Astrocyte of the hippocampus (primary cell): ENCODE measurements at regions not wholly inside any gene's neighbourhood (a gene's known extent, or its start where the extent isn't known, plus 50 kb on each side); places are given as distances from the start of the nearest gene placed in this dataset.
A peak's percentile ranks its signal among the peaks of the same experiment; 100 is the strongest.
"Not testable (repeated sequence)": the region's sequence is repeated elsewhere in the genome, so short reads cannot be mapped to it uniquely, and the experiment has no call there.

ENCODE experiments used
- DNase-seq: peaks from one replicate; pipeline ENCODE4 v3.0.0; 2011; ENCODE audit warnings: low read depth, low spot score

DNA sequence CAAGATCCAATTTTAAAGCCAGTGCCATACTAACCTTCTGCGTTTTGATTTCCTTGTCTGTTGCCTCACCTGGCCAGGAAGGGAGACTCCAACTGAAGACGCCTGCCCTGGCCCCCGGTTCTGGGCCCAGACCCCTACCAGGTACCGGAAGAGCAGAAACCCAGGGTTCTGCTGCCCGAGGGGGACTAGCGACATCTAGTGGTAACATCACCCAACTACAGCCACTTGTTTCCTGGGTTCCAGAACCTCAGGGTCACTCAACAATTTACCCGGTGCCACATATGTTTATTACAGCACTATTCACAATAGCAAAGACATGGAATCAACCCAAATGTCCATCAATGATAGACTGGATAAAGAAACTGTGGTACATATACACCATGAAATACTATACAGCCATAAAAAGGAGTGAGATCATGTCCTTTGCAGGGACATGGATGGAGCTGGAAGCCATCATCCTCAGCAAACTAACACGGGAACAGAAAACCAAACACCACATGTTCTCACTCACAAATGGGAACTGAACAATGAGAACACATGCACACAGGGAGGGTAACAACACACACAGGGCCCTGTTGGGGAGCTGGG, 268.7 kb upstream of the IRX4 start:
- DNase-seq = not testable (repeated sequence)

GRCh38 chr5:2149195-2149539, 266.4 kb upstream of the IRX4 start:
- peak; percentile 33 for DNase-seq

GRCh38 chr5:2148312-2149194, 265.8 kb upstream of the IRX4 start:
- no peak for DNase-seq

GRCh38 chr5:2147504-2148311, 265.0 kb upstream of the IRX4 start:
- DNase-seq = no peak

DNA sequence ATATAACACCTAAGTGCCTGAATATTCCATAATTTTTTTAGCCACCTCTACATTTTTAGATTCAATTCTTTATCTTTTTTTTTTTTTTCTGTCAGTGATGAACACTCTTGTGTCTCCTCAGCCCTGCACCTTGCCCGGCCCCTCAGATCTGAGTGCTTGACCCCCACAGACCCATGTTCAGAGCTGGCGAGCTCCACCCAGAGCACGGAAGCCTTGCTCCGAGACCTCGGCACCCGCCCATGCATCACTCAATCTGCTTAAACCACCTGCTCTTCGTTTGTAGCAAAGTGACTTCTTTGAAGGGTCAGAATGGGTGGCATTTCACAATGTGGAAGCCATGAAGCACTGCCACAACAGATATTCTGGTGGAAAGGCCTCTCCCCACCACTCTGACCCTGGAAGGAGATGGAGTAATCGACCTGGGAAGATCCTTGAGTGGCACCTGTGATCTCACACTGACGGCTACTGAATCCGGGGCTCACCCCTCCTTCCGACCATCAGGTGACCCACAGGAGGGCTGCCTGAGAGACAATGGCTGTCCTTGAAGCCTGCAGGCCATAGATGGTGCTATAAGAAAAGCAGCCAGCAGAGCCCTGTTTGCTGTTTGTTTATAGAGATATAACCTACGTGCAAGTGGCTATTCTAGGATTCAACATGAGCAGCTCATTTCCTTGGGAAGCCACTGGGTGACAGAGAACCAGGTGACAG, 261.1 kb upstream of the IRX4 start:
- DNase-seq = no peak

- no peak for DNase-seq
Observed at GRCh38 chr5:2143088-2143487, 260.4 kb upstream of the IRX4 start.

GRCh38 chr5:2142456-2142954, 259.8 kb upstream of the IRX4 start:
- no peak for DNase-seq

DNA sequence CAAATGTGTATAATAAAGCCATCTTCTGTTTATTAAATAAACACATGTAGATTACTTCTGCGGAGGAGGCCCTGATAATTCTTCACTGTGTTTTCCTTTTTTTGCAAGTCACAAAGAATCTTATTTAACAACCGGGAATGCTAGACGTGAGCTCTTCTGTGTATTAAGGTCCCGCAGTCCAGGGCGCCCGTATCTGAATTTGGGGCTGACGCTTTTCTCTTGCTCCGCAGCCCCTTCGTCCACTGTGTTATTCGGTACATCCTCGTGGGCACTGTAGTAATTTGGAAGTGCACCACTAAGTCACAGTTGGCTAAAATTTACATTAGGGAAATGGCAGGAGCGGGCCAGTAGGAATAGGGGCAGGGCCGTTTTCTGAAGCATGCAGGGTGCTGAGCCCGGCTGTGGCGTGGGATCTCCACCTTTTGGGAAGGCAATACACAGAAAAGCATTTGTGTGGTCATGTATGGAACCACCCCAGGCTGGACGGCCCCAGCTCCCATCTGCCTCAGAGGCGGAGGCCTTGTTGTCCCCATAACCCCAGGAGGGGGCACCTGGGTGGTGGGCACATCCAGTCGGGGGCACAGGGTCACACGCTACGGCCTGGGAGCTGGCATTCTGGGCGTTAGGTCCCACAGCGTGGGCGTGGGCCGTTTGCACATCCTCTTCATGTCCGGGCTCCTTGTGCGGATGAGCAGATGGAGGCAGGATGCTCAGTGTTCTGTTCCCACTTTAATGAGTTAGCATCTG, 258.7 kb upstream of the IRX4 start:
- DNase-seq = no peak

- no peak for DNase-seq
Observed at GRCh38 chr5:2140501-2141175, 257.9 kb upstream of the IRX4 start.

DNA sequence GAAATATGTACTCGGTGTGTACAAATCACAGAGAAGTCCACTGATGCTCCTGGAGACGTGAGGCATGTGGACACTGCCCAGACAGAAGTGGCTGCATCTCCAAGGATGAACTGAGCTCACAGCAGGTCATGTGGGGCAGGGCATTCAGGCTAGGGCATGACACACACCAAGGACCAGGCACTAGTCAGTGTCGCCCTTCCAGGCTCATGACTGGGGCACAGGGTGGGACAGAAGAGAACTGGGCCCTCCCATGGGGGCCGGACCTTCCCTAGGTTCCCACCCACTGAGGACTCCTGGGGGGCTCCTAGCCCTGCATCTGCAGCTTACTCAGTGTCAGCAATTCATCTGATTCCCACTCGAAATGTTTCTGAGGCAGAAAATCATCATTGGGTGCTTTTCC, 256.8 kb upstream of the IRX4 start:
- DNase-seq = no peak

GRCh38 chr5:2138896-2139295, 256.2 kb upstream of the IRX4 start:
- no peak for DNase-seq

GRCh38 chr5:2137444-2138050, 254.8 kb upstream of the IRX4 start:
- DNase-seq = no peak

DNA sequence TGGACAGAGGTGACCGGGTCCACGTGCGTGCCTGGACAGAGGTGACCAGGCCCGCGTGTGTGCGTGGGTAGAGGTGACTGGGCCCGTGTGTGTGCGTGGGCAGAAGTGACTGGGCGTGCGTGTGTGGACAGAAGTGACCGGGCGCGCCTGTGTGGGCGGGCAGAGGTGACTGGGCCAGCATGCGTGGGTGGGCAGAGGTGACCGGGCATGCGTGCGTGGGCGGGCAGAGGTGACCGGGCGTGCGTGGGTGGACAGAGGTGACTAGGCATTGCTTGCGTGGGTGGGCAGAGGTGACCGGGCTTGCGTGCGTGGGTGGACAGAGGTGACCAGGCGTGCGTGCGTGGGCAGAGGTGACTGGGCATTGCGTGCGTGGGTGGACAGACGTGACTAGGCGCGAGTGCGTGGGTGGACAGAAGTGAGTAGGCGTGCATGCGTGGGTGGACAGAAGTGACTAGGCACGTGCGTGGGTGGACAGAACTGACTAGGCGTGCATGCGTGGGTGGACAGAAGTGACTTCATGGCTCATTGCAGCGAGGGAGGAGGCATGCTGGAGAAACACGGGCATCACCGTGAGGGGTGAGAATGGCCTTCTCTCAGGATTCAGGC, 254.1 kb upstream of the IRX4 start:
- no peak for DNase-seq

DNA sequence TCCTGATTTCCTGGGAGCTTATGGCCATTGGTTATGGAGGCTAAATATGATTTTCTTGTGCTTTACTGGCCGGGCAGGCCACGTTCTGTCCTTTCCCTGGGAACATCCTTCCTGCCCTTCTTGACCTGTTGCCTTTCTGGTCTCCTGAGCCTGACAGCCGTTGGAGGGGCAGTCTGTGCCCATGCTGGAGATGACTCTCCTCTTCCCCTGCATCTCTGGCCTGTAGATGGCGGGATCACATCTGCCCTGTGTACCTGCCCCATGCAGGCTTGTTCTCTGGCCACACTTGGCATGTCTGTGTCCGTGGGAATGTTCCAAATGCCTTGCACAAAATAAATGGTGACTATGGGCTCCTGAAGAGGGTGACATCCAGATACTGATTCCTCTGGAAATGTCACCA, 253.1 kb upstream of the IRX4 start:
- DNase-seq = no peak

DNA sequence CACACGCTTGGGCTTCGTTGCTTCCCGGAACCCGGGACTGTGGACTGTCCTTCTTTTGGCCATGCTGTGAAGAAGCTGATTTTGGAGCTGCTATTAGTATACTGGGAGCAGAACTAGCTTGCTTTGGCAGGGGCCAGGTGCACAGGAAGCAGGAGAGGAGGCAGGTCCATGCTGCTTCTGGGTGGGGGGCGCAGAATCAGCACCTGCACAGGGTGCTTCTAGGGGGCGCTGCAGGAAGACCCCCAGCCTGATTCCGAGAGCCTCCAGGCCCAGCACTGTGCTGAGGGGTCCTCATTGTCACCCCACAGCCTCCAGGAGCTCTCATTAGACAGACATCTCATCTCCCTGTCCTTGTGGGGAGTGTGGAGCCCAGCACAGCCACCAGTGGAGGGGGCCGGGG, 252.6 kb upstream of the IRX4 start:
- DNase-seq = no peak

DNA sequence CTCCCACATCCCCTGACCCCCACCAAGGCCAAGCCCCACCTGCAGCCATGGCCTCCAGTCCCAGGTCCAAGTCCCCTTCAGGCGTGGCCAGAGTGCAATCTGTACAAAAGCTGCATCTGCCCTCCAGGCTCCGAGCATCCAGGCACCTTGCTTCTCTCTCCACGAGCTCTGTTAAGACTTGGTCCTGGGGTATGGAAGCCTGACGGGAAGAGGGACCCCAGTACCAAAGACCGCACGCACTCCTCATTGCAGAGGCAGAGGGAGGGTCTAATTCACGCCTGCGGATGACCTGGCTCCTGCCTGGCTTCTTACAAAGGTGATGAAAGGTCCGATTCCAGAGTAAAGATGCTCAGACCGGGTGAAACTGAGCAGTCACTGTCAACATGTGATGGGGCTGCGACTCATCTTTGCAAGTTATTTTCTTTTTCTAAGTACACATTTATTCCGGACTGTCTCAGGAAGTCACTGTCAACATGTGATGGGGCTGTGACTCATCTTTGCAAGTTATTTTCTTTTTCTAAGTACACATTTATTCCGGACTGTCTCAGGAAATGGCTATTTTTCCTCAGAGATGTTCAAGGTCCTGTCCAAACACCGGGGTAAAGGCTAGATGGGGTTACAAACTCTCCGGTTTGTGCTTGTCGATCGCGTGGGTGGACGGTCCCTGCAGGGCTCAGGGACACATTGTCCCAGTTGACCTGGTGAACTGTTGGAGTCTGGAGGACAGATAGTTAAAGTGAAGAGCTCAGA, 252.0 kb upstream of the IRX4 start:
- DNase-seq = no peak

DNA sequence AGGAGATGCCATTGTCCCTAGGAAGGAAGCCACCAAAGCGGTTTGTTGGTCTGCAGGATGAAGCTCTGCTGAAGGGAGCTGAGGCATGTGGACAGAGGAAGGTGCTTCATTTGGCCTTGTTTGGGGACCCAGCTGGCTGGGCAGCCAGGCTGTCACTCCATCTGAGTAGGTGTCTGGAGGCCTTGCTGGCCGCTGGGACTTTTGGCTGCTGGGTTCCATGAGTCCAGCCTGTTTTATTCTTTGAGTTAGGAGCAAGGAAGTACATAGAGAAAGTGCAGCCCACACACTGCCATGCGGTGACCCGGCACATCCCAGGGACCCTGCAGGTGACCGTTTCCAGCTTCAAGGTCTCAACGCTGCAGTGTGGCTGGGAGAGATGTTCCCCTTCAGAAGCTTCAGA, 251.2 kb upstream of the IRX4 start:
- DNase-seq = no peak

- DNase-seq = no peak
Observed at GRCh38 chr5:2133080-2133479, 250.4 kb upstream of the IRX4 start.

DNA sequence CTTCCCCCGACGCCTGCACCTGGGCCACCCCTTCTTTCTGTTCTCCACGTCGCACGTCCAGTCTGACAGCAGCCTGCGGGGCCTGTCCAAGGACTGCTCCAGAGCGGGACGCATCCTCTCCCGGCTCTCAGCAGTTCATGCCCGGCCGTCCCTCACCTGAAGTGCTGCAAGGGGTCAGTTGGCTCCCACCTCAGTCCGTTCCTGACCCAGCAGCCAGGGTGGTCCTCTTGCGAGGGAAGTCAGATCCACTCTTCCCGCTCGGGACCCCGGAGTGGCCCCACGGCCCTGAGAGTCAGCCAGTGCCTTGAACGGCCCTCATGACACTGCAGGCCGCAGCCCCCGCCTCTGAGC, 249.7 kb upstream of the IRX4 start:
- no peak for DNase-seq
